Activated B cell treated with CpG ODN at 0.5 μM for 24 hours (primary cell): ENCODE measurements at regions not wholly inside any gene's neighbourhood (a gene's known extent, or its start where the extent isn't known, plus 50 kb on each side); places are given as distances from the start of the nearest gene placed in this dataset.

Experiments
- ATAC-seq: fragments of 200-7000 bp; cut with Tn5 transposase; one replicate; pipeline ENCODE4 v1.10.0; 2021; ENCODE audit warnings: low read depth, mild to moderate bottlenecking, moderate library complexity
- CTCF ChIA-PET: fragments of 350-600 bp; sonication (Branson Sonifier 250); formaldehyde crosslinking; loops from one replicate; lab custom pipeline; 2021; ENCODE audit warnings: antibody characterized with exemption; lab: Charles Lee
- POLR2A ChIA-PET: fragments of 350-600 bp; sonication (Branson Sonifier 250); formaldehyde crosslinking; loops from one replicate; lab custom pipeline; 2021; ENCODE audit warnings: antibody characterized with exemption; lab: Charles Lee
- DNase-seq: peaks from one replicate; pipeline ENCODE4 v3.0.0; 2022
- H3K27ac Mint-ChIP-seq: one replicate; pipeline ENCODE4 v1.8.0; 2020; ENCODE audit warnings: mixed read lengths
- H3K27me3 Mint-ChIP-seq: one replicate; pipeline ENCODE4 v1.8.0; 2021; ENCODE audit warnings: mixed read lengths
- H3K36me3 Mint-ChIP-seq: one replicate; pipeline ENCODE4 v1.8.0; 2021; ENCODE audit warnings: low read depth, mixed read lengths
- H3K4me1 Mint-ChIP-seq: one replicate; pipeline ENCODE4 v1.8.0; 2021; ENCODE audit warnings: mixed read lengths
- H3K4me3 Mint-ChIP-seq: one replicate; pipeline ENCODE4 v1.8.0; 2020; ENCODE audit warnings: mild to moderate bottlenecking, mixed read lengths
- H3K9me3 Mint-ChIP-seq: one replicate; pipeline ENCODE4 v1.8.0; 2020; ENCODE audit warnings: mixed read lengths
- CTCF ChIP-seq: fragments of 200-600 bp; IDR thresholded peaks from one replicate; pipeline ENCODE4 v1.8.0; 2022; ENCODE audit warnings: antibody characterized with exemption, mild to moderate bottlenecking
- intact Hi-C: fragments of 100-400 bp; cut with micrococcal nuclease; formaldehyde crosslinking; loops from one replicate; pipeline ENCODE4 v1.15.1; 2024

DNA sequence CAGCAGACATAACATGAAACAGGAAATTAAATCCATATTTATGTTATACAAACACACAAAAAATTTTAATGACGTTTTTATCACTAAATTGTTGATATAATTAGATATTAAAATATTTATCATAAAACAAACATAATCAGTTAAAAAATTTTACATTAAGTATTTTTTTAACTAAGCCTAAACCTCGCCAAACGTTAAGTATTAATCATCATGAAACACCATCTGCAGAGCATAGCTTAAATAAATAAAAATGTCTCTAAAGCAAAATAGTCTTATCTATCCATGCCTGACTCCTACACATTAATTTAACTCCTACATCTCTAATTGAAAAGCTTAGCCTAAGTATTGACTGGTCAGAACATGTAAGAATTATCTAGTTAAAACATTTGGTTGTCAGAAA is 271.6 kb upstream of the RND3 start:
- ATAC-seq (no peak), DNase-seq (no peak)
- CTCF ChIA-PET, result no interaction called here
- POLR2A ChIA-PET, result no interaction called here
- intact Hi-C loops, result no loop called here
- H3K36me3 Mint-ChIP-seq, result no peaks in the 10 kb centered on the region
- no peak overlapping the region for H3K27ac Mint-ChIP-seq
- H3K27me3 Mint-ChIP-seq, result no peaks in the 10 kb centered on the region
- no peaks in the 10 kb centered on the region for H3K9me3 Mint-ChIP-seq
- no peaks in the 10 kb centered on the region for H3K4me1 Mint-ChIP-seq
- no peak for TF ChIP-seq CTCF
- no peak overlapping the region for H3K4me3 Mint-ChIP-seq

- Mint-ChIP-seq H3K27ac (no peak overlapping the region), H3K4me3 (no peak overlapping the region), H3K4me1 (no peaks in the 10 kb centered on the region), H3K9me3 (no peaks in the 10 kb centered on the region), H3K27me3 (no peaks in the 10 kb centered on the region), H3K36me3 (no peaks in the 10 kb centered on the region)
- intact Hi-C loops, result no loop called here
- ATAC-seq, result no peak
- TF ChIP-seq CTCF, result no peak
- ChIA-PET POLR2A (no interaction called here), CTCF (no interaction called here)
- DNase-seq, result no peak
These were observed 264.8 kb upstream of the RND3 start for GRCh38 chr2:150752229-150752628.

DNA sequence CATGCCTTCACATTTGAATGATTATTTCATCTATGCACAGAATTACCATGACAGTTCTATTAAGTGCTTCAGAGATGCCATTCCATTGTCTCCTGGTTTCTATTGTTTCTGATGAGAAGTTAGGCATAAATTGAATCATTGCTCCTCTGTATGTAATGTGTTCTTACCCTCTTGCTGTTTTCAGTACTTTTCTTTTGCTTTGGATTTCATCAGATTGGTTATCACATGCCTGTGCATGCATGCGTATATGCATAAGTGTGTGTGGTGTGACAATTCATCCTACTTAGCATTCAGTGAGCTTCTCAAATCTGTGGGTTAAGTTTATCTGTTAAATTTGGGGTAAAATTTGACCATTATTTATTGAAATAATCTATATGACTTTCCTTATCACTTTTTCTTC is 263.3 kb upstream of the RND3 start:
- Mint-ChIP-seq H3K9me3 (no peaks in the 10 kb centered on the region), H3K36me3 (no peaks in the 10 kb centered on the region), H3K4me3 (no peak overlapping the region), H3K4me1 (no peaks in the 10 kb centered on the region), H3K27me3 (no peaks in the 10 kb centered on the region), H3K27ac (no peak overlapping the region)
- intact Hi-C loops, result no loop called here
- TF ChIP-seq CTCF, result no peak
- DNase-seq, result no peak
- ChIA-PET POLR2A (no interaction called here), CTCF (no interaction called here)
- no peak for ATAC-seq

DNA sequence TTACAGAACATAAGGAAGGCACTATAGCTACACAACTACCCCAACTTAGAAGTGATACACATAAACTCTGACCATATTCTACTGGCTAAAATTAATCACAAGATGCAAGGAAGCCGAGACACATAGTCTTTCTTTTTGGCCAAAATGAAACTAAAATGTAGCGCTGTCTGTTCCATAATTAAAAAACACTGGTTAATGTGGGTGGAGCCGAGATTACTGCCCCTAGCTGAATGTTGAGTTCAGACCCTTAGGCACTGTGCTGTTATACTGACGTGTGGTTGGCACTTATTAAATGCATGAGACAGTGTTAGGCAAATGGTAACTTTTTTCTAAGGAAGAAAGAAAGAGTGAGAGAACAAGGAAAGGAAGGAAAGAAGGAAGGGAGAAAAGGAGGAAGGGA is 254.6 kb upstream of the RND3 start:
- Mint-ChIP-seq H3K36me3 (no peaks in the 10 kb centered on the region), H3K27me3 (no peaks in the 10 kb centered on the region), H3K4me1 (no peaks in the 10 kb centered on the region), H3K27ac (no peak overlapping the region), H3K4me3 (no peak overlapping the region), H3K9me3 (no peaks in the 10 kb centered on the region)
- DNase-seq (no peak), ATAC-seq (no peak)
- no peak for TF ChIP-seq CTCF
- ChIA-PET CTCF (no interaction called here), POLR2A (no interaction called here)
- intact Hi-C loops, result no loop called here

- ChIA-PET CTCF (no interaction called here), POLR2A (no interaction called here)
- ATAC-seq (no peak), DNase-seq (no peak)
- H3K27me3 Mint-ChIP-seq, result no peaks in the 10 kb centered on the region
- no peak overlapping the region for H3K4me3 Mint-ChIP-seq
- intact Hi-C loops, result no loop called here
- H3K9me3 Mint-ChIP-seq, result no peaks in the 10 kb centered on the region
- H3K27ac Mint-ChIP-seq, result no peak overlapping the region
- H3K4me1 Mint-ChIP-seq, result no peaks in the 10 kb centered on the region
- H3K36me3 Mint-ChIP-seq, result no peaks in the 10 kb centered on the region
- no peak for TF ChIP-seq CTCF
These were observed 248.5 kb upstream of the RND3 start for GRCh38 chr2:150735894-150736498.
